Lower lobe of right lung (tissue), 2 donors: ENCODE measurements at regions not wholly inside any gene's neighbourhood (a gene's known extent, or its start where the extent isn't known, plus 50 kb on each side); places are given as distances from the start of the nearest gene placed in this dataset.

Experiments
- ATAC-seq, 2 donors: fragments of 200-7000 bp; cut with Tn5 transposase; one replicate each; pipeline ENCODE4 v1.9.1; 2020 to 2022; ENCODE audit warnings: mild to moderate bottlenecking in 2 of 2, moderate library complexity in 2 of 2
- DNase-seq: peaks from one replicate; pipeline ENCODE4 v3.0.0-alpha.2; 2020
- H3K27ac ChIP-seq: fragments of 200-600 bp; one replicate; pipeline ENCODE4 v1.8.0; 2022
- H3K27me3 ChIP-seq: fragments of 200-600 bp; one replicate; pipeline ENCODE4 v1.8.0; 2022; ENCODE audit warnings: low read depth
- H3K36me3 ChIP-seq: fragments of 200-600 bp; one replicate; pipeline ENCODE4 v1.8.0; 2022; ENCODE audit warnings: mild to moderate bottlenecking
- H3K4me1 ChIP-seq: fragments of 200-600 bp; one replicate; pipeline ENCODE4 v1.8.0; 2022
- H3K4me3 ChIP-seq: fragments of 200-600 bp; one replicate; pipeline ENCODE4 v1.8.0; 2022; ENCODE audit warnings: mild to moderate bottlenecking
- H3K9me3 ChIP-seq: fragments of 200-600 bp; one replicate; pipeline ENCODE4 v1.8.0; 2022
- intact Hi-C: fragments of 100-400 bp; cut with DNase I; formaldehyde crosslinking; loops from one replicate; pipeline ENCODE4 v1.11.0; 2022
- TF ChIP-seq, protein P1 (sequence below): fragments of 200-600 bp; IDR thresholded peaks from one replicate; pipeline ENCODE4 v1.8.0; 2022; ENCODE audit warnings: antibody characterized with exemption, mild to moderate bottlenecking
- donor health status: DM: no; HTN: yes; CAD: no; lungs with severe emphysema.

GRCh38 chr22:48975886-48976285 is 851.8 kb downstream of the BRD1 start:
- ATAC-seq (no peak), DNase-seq (no peak)
- no peak overlapping the region for H3K4me3 ChIP-seq
- H3K27me3 ChIP-seq: peaks cover 8% of the 10 kb centered on the region
- H3K4me1 ChIP-seq: no peaks in the 10 kb centered on the region
- no peaks in the 10 kb centered on the region for H3K9me3 ChIP-seq
- intact Hi-C loops: no loop called here
- no peak overlapping the region for H3K27ac ChIP-seq
- TF ChIP-seq, protein P1, sequence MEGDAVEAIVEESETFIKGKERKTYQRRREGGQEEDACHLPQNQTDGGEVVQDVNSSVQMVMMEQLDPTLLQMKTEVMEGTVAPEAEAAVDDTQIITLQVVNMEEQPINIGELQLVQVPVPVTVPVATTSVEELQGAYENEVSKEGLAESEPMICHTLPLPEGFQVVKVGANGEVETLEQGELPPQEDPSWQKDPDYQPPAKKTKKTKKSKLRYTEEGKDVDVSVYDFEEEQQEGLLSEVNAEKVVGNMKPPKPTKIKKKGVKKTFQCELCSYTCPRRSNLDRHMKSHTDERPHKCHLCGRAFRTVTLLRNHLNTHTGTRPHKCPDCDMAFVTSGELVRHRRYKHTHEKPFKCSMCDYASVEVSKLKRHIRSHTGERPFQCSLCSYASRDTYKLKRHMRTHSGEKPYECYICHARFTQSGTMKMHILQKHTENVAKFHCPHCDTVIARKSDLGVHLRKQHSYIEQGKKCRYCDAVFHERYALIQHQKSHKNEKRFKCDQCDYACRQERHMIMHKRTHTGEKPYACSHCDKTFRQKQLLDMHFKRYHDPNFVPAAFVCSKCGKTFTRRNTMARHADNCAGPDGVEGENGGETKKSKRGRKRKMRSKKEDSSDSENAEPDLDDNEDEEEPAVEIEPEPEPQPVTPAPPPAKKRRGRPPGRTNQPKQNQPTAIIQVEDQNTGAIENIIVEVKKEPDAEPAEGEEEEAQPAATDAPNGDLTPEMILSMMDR: no peak
- no peaks in the 10 kb centered on the region for H3K36me3 ChIP-seq

GRCh38 chr22:48975316-48975741 is 852.3 kb downstream of the BRD1 start:
- DNase-seq: no peak
- ATAC-seq: no peak
- peaks cover 8% of the 10 kb centered on the region for H3K27me3 ChIP-seq
- TF ChIP-seq, protein P1: no peak
- intact Hi-C loops: no loop called here
- no peaks in the 10 kb centered on the region for H3K4me1 ChIP-seq
- no peaks in the 10 kb centered on the region for H3K9me3 ChIP-seq
- no peak overlapping the region for H3K27ac ChIP-seq
- no peaks in the 10 kb centered on the region for H3K36me3 ChIP-seq
- no peak overlapping the region for H3K4me3 ChIP-seq

- peak in 1 of 2 donors; percentile 17 for ATAC-seq
- H3K4me1 ChIP-seq: no peaks in the 10 kb centered on the region
- intact Hi-C loops: no loop called here
- no peak for DNase-seq
- H3K36me3 ChIP-seq: no peaks in the 10 kb centered on the region
- TF ChIP-seq, protein P1: no peak
- peaks cover 8% of the 10 kb centered on the region for H3K27me3 ChIP-seq
- no peaks in the 10 kb centered on the region for H3K9me3 ChIP-seq
- H3K27ac ChIP-seq: no peak overlapping the region
- H3K4me3 ChIP-seq: no peak overlapping the region
Measured at GRCh38 chr22:48974443-48975315, 853.0 kb downstream of the BRD1 start.

DNA sequence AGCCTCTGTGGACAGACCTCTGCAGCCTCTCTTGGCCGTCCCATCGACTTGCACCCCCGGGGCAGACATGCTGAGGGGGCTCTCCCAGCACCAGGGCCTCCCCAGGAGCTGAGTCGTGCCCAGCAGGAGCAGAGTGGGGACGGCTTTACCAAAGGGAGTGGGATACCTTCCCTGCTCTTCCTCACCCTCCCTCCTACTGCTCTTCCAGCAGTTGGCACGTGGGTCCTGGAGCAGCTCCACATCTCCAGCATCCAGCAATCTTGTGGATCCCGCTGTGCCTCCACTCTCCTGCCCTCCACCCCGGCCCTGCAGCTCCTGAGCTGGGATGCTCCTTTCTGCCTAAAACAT is 854.0 kb downstream of the BRD1 start:
- no peak for ATAC-seq
- Histone ChIP-seq H3K27ac (no peak overlapping the region), H3K36me3 (no peaks in the 10 kb centered on the region), H3K4me3 (no peak overlapping the region), H3K27me3 (peaks cover 8% of the 10 kb centered on the region), H3K4me1 (no peaks in the 10 kb centered on the region), H3K9me3 (no peaks in the 10 kb centered on the region)
- TF ChIP-seq, protein P1: no peak
- intact Hi-C loops: no loop called here
- DNase-seq: no peak

- Histone ChIP-seq H3K4me3 (no peak overlapping the region), H3K27ac (no peak overlapping the region), H3K27me3 (peaks cover 8% of the 10 kb centered on the region), H3K9me3 (no peaks in the 10 kb centered on the region), H3K36me3 (no peaks in the 10 kb centered on the region), H3K4me1 (no peaks in the 10 kb centered on the region)
- ATAC-seq (no peak), DNase-seq (no peak)
- intact Hi-C loops: no loop called here
- TF ChIP-seq, protein P1: no peak
Measured at GRCh38 chr22:48972979-48973693, 854.5 kb downstream of the BRD1 start.
